Natural killer cell (primary cell): ENCODE measurements at regions not wholly inside any gene's neighbourhood (a gene's known extent, or its start where the extent isn't known, plus 50 kb on each side); places are given as distances from the start of the nearest gene placed in this dataset.

Source experiments
- ATAC-seq, 3 donors: fragments of 150-1000 bp in 2 of 3; fragments of 200-7000 bp in 1 of 3; cut with Tn5 transposase; 1 replicate in 1 of 3; 2 replicates in 2 of 3; pipeline ENCODE4 v1.10.0; 2021; ENCODE audit warnings: mild to moderate bottlenecking in 2 of 3, moderate library complexity in 2 of 3
- DNase-seq, 2 donors: peaks; one replicate each; pipeline versions ENCODE4 v3.0.0 to v3.0.0-alpha.2; 2013 to 2021; ENCODE audit warnings: mixed read lengths in 1 of 2
- H3K27ac ChIP-seq: one replicate; pipeline ENCODE4 v1.5.1; 2013; ENCODE audit warnings: mild to moderate bottlenecking, low read length
- H3K27me3 ChIP-seq: one replicate; pipeline ENCODE4 v1.6.1; 2013; ENCODE audit warnings: low read length; ENCODE audit not compliant: control insufficient read depth, insufficient read depth
- H3K36me3 ChIP-seq: one replicate; pipeline ENCODE4 v1.6.1; 2013; ENCODE audit warnings: low read length; ENCODE audit not compliant: control insufficient read depth, insufficient read depth
- H3K4me1 ChIP-seq: one replicate; pipeline ENCODE4 v1.6.1; 2013; ENCODE audit warnings: low read length; ENCODE audit not compliant: control insufficient read depth, insufficient read depth
- H3K4me3 ChIP-seq: one replicate; pipeline ENCODE4 v1.5.1; 2013; ENCODE audit warnings: low read length
- H3K9me3 ChIP-seq: one replicate; pipeline ENCODE4 v1.6.1; 2013; ENCODE audit warnings: low read length; ENCODE audit not compliant: control insufficient read depth, insufficient read depth
- H3K27ac Mint-ChIP-seq, 2 donors: one replicate each; pipeline ENCODE4 v1.8.0; 2022; ENCODE audit warnings: mild to moderate bottlenecking in 2 of 2, mixed read lengths in 2 of 2, moderate library complexity in 1 of 2
- H3K27me3 Mint-ChIP-seq, 2 donors: one replicate each; pipeline ENCODE4 v1.8.0; 2022; ENCODE audit warnings: low read depth in 2 of 2, mixed read lengths in 2 of 2
- H3K36me3 Mint-ChIP-seq: one replicate; pipeline ENCODE4 v1.8.0; 2022; ENCODE audit warnings: mixed read lengths
- H3K4me1 Mint-ChIP-seq, 2 donors: one replicate each; pipeline ENCODE4 v1.8.0; 2022; ENCODE audit warnings: mixed read lengths in 2 of 2
- H3K4me3 Mint-ChIP-seq: one replicate; pipeline ENCODE4 v1.8.0; 2022; ENCODE audit warnings: mild to moderate bottlenecking, moderate library complexity, mixed read lengths
- H3K9me3 Mint-ChIP-seq, 2 donors: one replicate each; pipeline ENCODE4 v1.8.0; 2022; ENCODE audit warnings: mixed read lengths in 2 of 2
- CTCF ChIP-seq: fragments of 200-600 bp; IDR thresholded peaks from one replicate; pipeline ENCODE4 v1.8.0; 2022; ENCODE audit warnings: antibody characterized with exemption
- WGBS: methylation state at CpG from one replicate; pipeline ENCODE4 v1.1.7; 2013; ENCODE audit warnings: missing lambda C conversion rate; ENCODE audit not compliant: insufficient coverage; 5-methylcytosine and 5-hydroxymethylcytosine counted together
- intact Hi-C: fragments of 100-400 bp; cut with micrococcal nuclease; formaldehyde crosslinking; loops from one replicate; pipeline ENCODE4 v1.14.2; 2022

GRCh38 chr2:145256551-145256950 is 736.6 kb upstream of the ZEB2 start:
- Mint-ChIP-seq H3K4me3 (no peak overlapping the region), H3K36me3 (no peaks in the 10 kb centered on the region), H3K9me3 (no peaks in the 10 kb centered on the region), H3K27me3 (peaks cover 51 to 72% of the 10 kb centered on the region in 2 donors), H3K4me1 (peaks cover 24 to 25% of the 10 kb centered on the region in 2 donors), H3K27ac (no peak overlapping the region)
- H3K27ac ChIP-seq, result no peak overlapping the region
- WGBS, result no CpG with 5 or more reads among the region's 1 CpG
- no peak for ATAC-seq
- H3K4me1 ChIP-seq, result no peaks in the 10 kb centered on the region
- no peak overlapping the region for H3K4me3 ChIP-seq
- H3K36me3 ChIP-seq, result no peaks in the 10 kb centered on the region
- intact Hi-C loops, result no loop called here
- no peak for DNase-seq
- H3K9me3 ChIP-seq, result no peaks in the 10 kb centered on the region
- H3K27me3 ChIP-seq, result peaks cover 46% of the 10 kb centered on the region
- TF ChIP-seq CTCF, result no peak

- WGBS, result 95% methylated on average over 2 of the region's 2 CpGs
- no peak overlapping the region for H3K4me3 ChIP-seq
- no peaks in the 10 kb centered on the region for H3K4me1 ChIP-seq
- Mint-ChIP-seq H3K4me1 (peaks cover 13% of the 10 kb centered on the region in 2 donors), H3K36me3 (no peaks in the 10 kb centered on the region), H3K4me3 (no peak overlapping the region), H3K27ac (no peak overlapping the region), H3K27me3 (peaks cover 38 to 68% of the 10 kb centered on the region in 2 donors), H3K9me3 (no peaks in the 10 kb centered on the region)
- H3K9me3 ChIP-seq, result no peaks in the 10 kb centered on the region
- intact Hi-C loops, result no loop called here
- DNase-seq, result no peak
- TF ChIP-seq CTCF, result no peak
- H3K27me3 ChIP-seq, result peaks cover 33% of the 10 kb centered on the region
- ATAC-seq, result no peak
- no peak overlapping the region for H3K27ac ChIP-seq
- no peaks in the 10 kb centered on the region for H3K36me3 ChIP-seq
Observed at GRCh38 chr2:145254291-145254690, 734.4 kb upstream of the ZEB2 start.

- ATAC-seq, result no peak
- WGBS, result no CpG with 5 or more reads among the region's 1 CpG
- H3K36me3 Mint-ChIP-seq, result no peaks in the 10 kb centered on the region
Observed at GRCh38 chr2:145253492-145253891, 733.6 kb upstream of the ZEB2 start.

More at GRCh38 chr2:145253492-145253891, 733.6 kb upstream of the ZEB2 start:
- no peaks in the 10 kb centered on the region for H3K9me3 Mint-ChIP-seq
- H3K27me3 Mint-ChIP-seq, result peaks cover 30 to 62% of the 10 kb centered on the region in 2 donors
- Histone ChIP-seq H3K36me3 (no peaks in the 10 kb centered on the region), H3K9me3 (no peaks in the 10 kb centered on the region), H3K27ac (no peak overlapping the region), H3K4me1 (no peaks in the 10 kb centered on the region), H3K27me3 (peaks cover 29% of the 10 kb centered on the region), H3K4me3 (no peak overlapping the region)
- intact Hi-C loops, result no loop called here
- DNase-seq, result no peak
- H3K4me1 Mint-ChIP-seq, result peaks cover 5% of the 10 kb centered on the region in 2 donors
- H3K4me3 Mint-ChIP-seq, result no peak overlapping the region
- no peak for TF ChIP-seq CTCF
- H3K27ac Mint-ChIP-seq, result no peak overlapping the region
